GM12872 (cell line): ENCODE measurements at regions not wholly inside any gene's neighbourhood (a gene's known extent, or its start where the extent isn't known, plus 50 kb on each side); places are given as distances from the start of the nearest gene placed in this dataset.

ENCODE experiments used
- TF ChIP-seq, protein P1 (sequence below): IDR thresholded peaks from 3 replicates; pipeline ENCODE4 v1.5.1; 2011; ENCODE audit warnings: low read depth, mild to moderate bottlenecking, low read length, moderate library complexity; ENCODE audit not compliant: insufficient read depth

- TF ChIP-seq, protein P1, sequence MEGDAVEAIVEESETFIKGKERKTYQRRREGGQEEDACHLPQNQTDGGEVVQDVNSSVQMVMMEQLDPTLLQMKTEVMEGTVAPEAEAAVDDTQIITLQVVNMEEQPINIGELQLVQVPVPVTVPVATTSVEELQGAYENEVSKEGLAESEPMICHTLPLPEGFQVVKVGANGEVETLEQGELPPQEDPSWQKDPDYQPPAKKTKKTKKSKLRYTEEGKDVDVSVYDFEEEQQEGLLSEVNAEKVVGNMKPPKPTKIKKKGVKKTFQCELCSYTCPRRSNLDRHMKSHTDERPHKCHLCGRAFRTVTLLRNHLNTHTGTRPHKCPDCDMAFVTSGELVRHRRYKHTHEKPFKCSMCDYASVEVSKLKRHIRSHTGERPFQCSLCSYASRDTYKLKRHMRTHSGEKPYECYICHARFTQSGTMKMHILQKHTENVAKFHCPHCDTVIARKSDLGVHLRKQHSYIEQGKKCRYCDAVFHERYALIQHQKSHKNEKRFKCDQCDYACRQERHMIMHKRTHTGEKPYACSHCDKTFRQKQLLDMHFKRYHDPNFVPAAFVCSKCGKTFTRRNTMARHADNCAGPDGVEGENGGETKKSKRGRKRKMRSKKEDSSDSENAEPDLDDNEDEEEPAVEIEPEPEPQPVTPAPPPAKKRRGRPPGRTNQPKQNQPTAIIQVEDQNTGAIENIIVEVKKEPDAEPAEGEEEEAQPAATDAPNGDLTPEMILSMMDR, result no peak
These were observed 66.2 kb upstream of the STEAP1B start for GRCh38 chr7:22566176-22566575.

DNA sequence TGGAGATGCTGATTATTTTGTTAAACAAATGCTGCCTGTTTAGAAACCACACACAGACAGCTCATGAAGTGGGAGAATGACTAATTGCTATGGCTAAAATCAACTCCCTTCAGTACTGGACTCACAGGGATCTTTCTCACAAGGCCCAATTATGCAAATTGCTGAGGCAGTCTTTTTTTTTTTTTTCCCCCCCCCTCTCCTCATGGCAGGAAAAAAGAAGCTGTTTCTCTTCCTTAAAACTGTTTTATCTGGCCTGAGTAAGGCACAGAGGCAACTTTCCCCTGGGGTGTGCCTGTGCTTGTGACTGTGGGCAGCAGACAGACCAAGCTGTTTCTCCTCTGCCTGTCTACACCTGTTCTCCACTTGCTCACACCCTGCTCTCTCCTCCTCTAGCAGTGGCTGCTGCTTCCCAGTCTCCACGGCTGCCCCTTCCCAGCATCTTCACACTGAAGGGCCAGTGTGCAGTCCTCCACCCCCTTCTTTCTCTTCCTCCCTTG, 65.4 kb upstream of the STEAP1B start:
- TF ChIP-seq, protein P1, result no peak

- TF ChIP-seq, protein P1, result no peak
These were observed 64.6 kb upstream of the STEAP1B start for GRCh38 chr7:22564511-22565045.

GRCh38 chr7:22563621-22564241, 63.7 kb upstream of the STEAP1B start:
- TF ChIP-seq, protein P1, result no peak

GRCh38 chr7:22563032-22563501, 63.1 kb upstream of the STEAP1B start:
- TF ChIP-seq, protein P1, result no peak

GRCh38 chr7:22561895-22562593, 62.1 kb upstream of the STEAP1B start:
- TF ChIP-seq, protein P1, result no peak

GRCh38 chr7:22561321-22561811, 61.4 kb upstream of the STEAP1B start:
- TF ChIP-seq, protein P1, result no peak
